Suprapubic skin (tissue), 4 donors: ENCODE measurements at regions not wholly inside any gene's neighbourhood (a gene's known extent, or its start where the extent isn't known, plus 50 kb on each side); places are given as distances from the start of the nearest gene placed in this dataset.

Source experiments
- DNase-seq, 2 donors: peaks; one replicate each; pipeline ENCODE4 v3.0.0-alpha.2; 2019; ENCODE audit warnings: low spot score in 2 of 2
- H3K27ac ChIP-seq: fragments of 200-600 bp; sonication (generic); one replicate; pipeline ENCODE4 v1.5.1; 2019
- H3K27me3 ChIP-seq: fragments of 200-600 bp; sonication (generic); one replicate; pipeline ENCODE4 v1.5.1; 2019
- H3K36me3 ChIP-seq: fragments of 200-600 bp; sonication (generic); one replicate; pipeline ENCODE4 v1.5.1; 2019
- H3K4me1 ChIP-seq: fragments of 200-600 bp; sonication (generic); one replicate; pipeline ENCODE4 v1.5.1; 2019
- H3K4me3 ChIP-seq: fragments of 200-600 bp; sonication (generic); one replicate; pipeline ENCODE4 v1.5.1; 2019; ENCODE audit warnings: mild to moderate bottlenecking
- H3K9me3 ChIP-seq: fragments of 200-600 bp; sonication (generic); one replicate; pipeline ENCODE4 v1.5.1; 2019
- CTCF ChIP-seq, 2 donors: fragments of 200-600 bp in 1 of 2; fragments of 450-650 bp in 1 of 2; sonication (generic) in 1 of 2; IDR thresholded peaks; one replicate each; pipeline ENCODE4 v1.5.1; 2016 to 2019; ENCODE audit warnings: antibody characterized with exemption in 2 of 2, mild to moderate bottlenecking in 1 of 2, moderate library complexity in 1 of 2
- EP300 ChIP-seq: sonication (generic); formaldehyde crosslinking; IDR thresholded peaks from one replicate; pipeline ENCODE4 v1.6.1; 2017; ENCODE audit warnings: antibody characterized with exemption
- POLR2A ChIP-seq, 2 donors: fragments of 450-650 bp; IDR thresholded peaks; one replicate each; pipeline ENCODE4 v1.6.1; 2017; ENCODE audit warnings: antibody characterized with exemption in 2 of 2, mild to moderate bottlenecking in 2 of 2, moderate library complexity in 2 of 2
- POLR2AphosphoS5 ChIP-seq, 3 donors: sonication (generic); formaldehyde crosslinking; IDR thresholded peaks; one replicate each; pipeline ENCODE4 v1.6.1; 2017; ENCODE audit warnings: antibody characterized with exemption in 3 of 3
- WGBS: methylation state at CpG from one replicate; pipeline ENCODE4 v1.1.5; 2018; 5-methylcytosine and 5-hydroxymethylcytosine counted together

GRCh38 chr10:59562126-59562525, 147.5 kb downstream of the SLC16A9 start:
- no peaks in the 10 kb centered on the region for H3K36me3 ChIP-seq
- no peak overlapping the region for H3K27ac ChIP-seq
- H3K4me1 ChIP-seq, result no peaks in the 10 kb centered on the region
- H3K9me3 ChIP-seq, result no peaks in the 10 kb centered on the region
- no peak for DNase-seq
- no peaks in the 10 kb centered on the region for H3K27me3 ChIP-seq
- H3K4me3 ChIP-seq, result no peak overlapping the region
- 55% methylated on average over 3 of the region's 3 CpGs for WGBS
- no peak for TF ChIP-seq CTCF (IDR thresholded peaks at IDR 0.05)
- TF ChIP-seq POLR2AphosphoS5 (IDR thresholded peaks at IDR 0.05), result no peak
- no peak for TF ChIP-seq EP300
- TF ChIP-seq POLR2A (IDR thresholded peaks at IDR 0.05), result no peak

- H3K4me1 ChIP-seq, result no peaks in the 10 kb centered on the region
- TF ChIP-seq CTCF (IDR thresholded peaks at IDR 0.05) (no peak), EP300 (no peak), POLR2AphosphoS5 (IDR thresholded peaks at IDR 0.05) (no peak), POLR2A (IDR thresholded peaks at IDR 0.05) (no peak)
- no peak for DNase-seq
- no peaks in the 10 kb centered on the region for H3K36me3 ChIP-seq
- no peaks in the 10 kb centered on the region for H3K27me3 ChIP-seq
- no peaks in the 10 kb centered on the region for H3K9me3 ChIP-seq
- WGBS, result 58% methylated on average over 3 of the region's 3 CpGs
- H3K4me3 ChIP-seq, result no peak overlapping the region
- H3K27ac ChIP-seq, result no peak overlapping the region
These were observed 148.1 kb downstream of the SLC16A9 start for GRCh38 chr10:59561477-59562121.

GRCh38 chr10:59560990-59561389, 148.7 kb downstream of the SLC16A9 start:
- Histone ChIP-seq H3K27ac (no peak overlapping the region), H3K9me3 (no peaks in the 10 kb centered on the region), H3K27me3 (no peaks in the 10 kb centered on the region), H3K4me3 (no peak overlapping the region), H3K4me1 (no peaks in the 10 kb centered on the region), H3K36me3 (no peaks in the 10 kb centered on the region)
- TF ChIP-seq EP300 (no peak), POLR2A (IDR thresholded peaks at IDR 0.05) (no peak), POLR2AphosphoS5 (IDR thresholded peaks at IDR 0.05) (no peak), CTCF (IDR thresholded peaks at IDR 0.05) (no peak)
- no peak for DNase-seq
- 98% methylated on average over 2 of the region's 2 CpGs for WGBS

- 88% methylated on average over 2 of the region's 2 CpGs for WGBS
- Histone ChIP-seq H3K36me3 (no peaks in the 10 kb centered on the region), H3K27ac (no peak overlapping the region), H3K9me3 (no peaks in the 10 kb centered on the region), H3K4me1 (no peaks in the 10 kb centered on the region), H3K27me3 (no peaks in the 10 kb centered on the region), H3K4me3 (no peak overlapping the region)
- no peak for TF ChIP-seq CTCF (IDR thresholded peaks at IDR 0.05)
- DNase-seq, result no peak
These were observed 149.5 kb downstream of the SLC16A9 start for GRCh38 chr10:59560161-59560560.

- Histone ChIP-seq H3K27ac (no peak overlapping the region), H3K4me3 (no peak overlapping the region), H3K4me1 (no peaks in the 10 kb centered on the region), H3K9me3 (no peaks in the 10 kb centered on the region), H3K36me3 (no peaks in the 10 kb centered on the region), H3K27me3 (no peaks in the 10 kb centered on the region)
- TF ChIP-seq POLR2AphosphoS5 (IDR thresholded peaks at IDR 0.05) (no peak), CTCF (IDR thresholded peaks at IDR 0.05) (no peak), EP300 (no peak), POLR2A (IDR thresholded peaks at IDR 0.05) (no peak)
- WGBS, result 61% methylated on average over 4 of the region's 4 CpGs
- no peak for DNase-seq
These were observed 151.6 kb downstream of the SLC16A9 start for GRCh38 chr10:59558066-59558465.
